DMS53 (cell line): ENCODE measurements at regions not wholly inside any gene's neighbourhood (a gene's known extent, or its start where the extent isn't known, plus 50 kb on each side); places are given as distances from the start of the nearest gene placed in this dataset.
"Not testable (repeated sequence)": the region's sequence is repeated elsewhere in the genome, so short reads cannot be mapped to it uniquely, and the experiment has no call there.

Source experiments
- DNase-seq: peaks from one replicate; lab custom pipeline; 2025; lab: John Stamatoyannopoulos, UW

DNA sequence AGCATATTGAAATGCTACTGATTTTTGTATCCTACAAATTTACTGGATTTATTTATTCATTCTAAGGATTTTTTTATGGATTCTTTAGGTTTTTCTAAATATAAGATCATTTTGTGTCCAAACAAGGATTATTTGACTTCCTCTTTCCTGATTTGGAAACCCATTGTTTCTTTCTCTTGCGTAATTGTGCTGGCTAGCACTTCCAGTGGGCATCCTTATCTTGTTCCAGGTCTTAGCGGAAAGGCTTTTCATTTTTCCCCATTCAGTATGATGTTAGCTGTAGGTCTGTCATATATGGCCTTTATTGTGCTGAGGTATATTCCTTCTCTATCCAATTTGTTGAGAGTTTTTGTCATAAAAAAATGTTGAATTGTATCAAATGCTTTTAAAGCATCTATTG lies 57.2 kb upstream of the RHOJ start:
- no peak for DNase-seq

GRCh38 chr14:63134801-63135200 lies 69.4 kb upstream of the RHOJ start:
- DNase-seq, result peak; percentile 64

DNA sequence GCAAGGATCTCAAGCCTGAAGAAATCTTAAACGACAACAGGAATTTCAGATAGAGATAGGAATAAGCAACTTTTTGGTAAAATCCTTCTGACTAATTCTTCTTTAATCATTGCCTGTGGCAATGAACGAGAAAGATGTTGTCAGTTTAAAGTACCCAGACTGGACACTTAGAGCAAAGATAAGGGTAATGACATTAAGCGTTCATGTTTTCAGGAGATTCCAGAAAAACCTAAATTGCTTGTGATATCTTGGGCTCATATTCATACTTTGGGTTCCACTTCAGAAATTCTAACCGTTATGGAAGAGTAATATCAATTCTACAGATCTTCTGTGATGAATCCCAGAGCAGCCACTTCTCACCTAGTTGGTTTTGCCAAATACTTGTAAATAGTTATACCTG lies 73.7 kb upstream of the RHOJ start:
- no peak for DNase-seq

DNA sequence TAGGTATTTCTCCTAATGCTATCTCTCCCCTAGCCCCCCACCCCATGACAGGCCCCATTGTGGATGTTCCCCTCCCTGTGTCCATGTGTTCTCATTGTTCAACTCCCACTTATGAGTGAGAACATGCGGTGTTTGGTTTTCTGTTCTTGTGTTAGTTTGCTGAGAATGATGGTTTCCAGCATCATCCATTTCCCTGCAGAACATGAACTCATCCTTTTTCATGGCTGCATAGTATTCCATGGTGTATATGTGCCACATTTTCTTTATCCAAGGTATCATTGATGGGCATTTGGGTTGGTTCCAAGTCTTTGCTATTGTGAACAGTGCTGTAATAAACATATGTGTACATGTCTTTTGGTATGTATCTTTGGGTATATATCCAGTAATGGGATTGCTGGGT lies 61.2 kb upstream of the KCNH5 start:
- DNase-seq, result not testable (repeated sequence)

GRCh38 chr14:63100552-63100951 lies 55.3 kb upstream of the KCNH5 start:
- DNase-seq, result no peak

DNA sequence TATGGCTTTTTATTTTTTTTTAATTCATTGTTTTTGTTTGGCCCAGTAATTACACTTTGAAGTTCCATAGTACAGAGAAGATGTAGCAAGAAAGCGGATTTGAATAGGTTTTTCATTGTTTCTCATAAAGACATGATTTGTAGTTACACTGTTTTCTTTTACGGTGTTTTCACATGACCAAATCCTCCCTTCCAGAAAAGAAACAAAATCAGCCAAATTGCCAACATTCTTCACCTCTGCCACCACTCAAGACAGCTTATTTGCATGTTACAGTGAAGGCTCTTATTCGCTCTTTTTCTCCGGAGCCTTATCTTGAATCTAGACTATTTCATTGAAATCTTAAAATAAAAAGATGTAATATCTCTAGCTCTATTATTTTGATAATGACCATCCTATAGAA lies 50.9 kb upstream of the KCNH5 start:
- DNase-seq, result no peak
